ENCODE measurements at regions not wholly inside any gene's neighbourhood (a gene's known extent, or its start where the extent isn't known, plus 50 kb on each side); places are given as distances from the start of the nearest gene placed in this dataset.

GRCh38 chr11:43101113-43101512, 210.7 kb upstream of the API5 start:
- TF ChIP-seq, protein P1, sequence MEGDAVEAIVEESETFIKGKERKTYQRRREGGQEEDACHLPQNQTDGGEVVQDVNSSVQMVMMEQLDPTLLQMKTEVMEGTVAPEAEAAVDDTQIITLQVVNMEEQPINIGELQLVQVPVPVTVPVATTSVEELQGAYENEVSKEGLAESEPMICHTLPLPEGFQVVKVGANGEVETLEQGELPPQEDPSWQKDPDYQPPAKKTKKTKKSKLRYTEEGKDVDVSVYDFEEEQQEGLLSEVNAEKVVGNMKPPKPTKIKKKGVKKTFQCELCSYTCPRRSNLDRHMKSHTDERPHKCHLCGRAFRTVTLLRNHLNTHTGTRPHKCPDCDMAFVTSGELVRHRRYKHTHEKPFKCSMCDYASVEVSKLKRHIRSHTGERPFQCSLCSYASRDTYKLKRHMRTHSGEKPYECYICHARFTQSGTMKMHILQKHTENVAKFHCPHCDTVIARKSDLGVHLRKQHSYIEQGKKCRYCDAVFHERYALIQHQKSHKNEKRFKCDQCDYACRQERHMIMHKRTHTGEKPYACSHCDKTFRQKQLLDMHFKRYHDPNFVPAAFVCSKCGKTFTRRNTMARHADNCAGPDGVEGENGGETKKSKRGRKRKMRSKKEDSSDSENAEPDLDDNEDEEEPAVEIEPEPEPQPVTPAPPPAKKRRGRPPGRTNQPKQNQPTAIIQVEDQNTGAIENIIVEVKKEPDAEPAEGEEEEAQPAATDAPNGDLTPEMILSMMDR (IDR thresholded peaks at IDR 0.05), result no peak
- Histone ChIP-seq H3K36me3 (no peaks in the 10 kb centered on the region), H3K4me1 (no peaks in the 10 kb centered on the region), H3K9me3 (no peaks in the 10 kb centered on the region), H3K4me3 (no peak overlapping the region), H3K27me3 (no peaks in the 10 kb centered on the region), H3K27ac (no peak overlapping the region)
- no peak for DNase-seq
- FAIRE-seq, result no peak
- ATAC-seq, result no peak
- intact Hi-C loops (cut with DNase I), result no loop called here

DNA sequence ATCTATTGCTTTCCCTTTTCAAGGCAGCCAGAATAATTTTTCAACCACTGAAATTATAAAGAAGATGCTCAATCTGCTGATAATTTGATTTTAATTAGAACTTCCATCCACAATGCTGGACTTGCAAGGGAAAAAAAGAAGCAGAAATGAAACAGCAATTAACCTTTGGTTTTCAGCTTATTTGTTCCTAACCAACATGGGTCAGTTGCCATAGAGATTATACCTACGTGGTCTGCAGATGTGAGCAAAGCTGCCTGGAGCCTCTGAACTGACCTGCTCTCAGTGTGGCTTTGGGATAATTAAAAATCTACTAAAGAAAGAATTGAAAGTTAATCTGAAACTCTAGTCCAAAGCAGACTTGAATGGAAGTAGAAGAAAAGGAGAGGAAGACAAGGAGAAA, 195.7 kb upstream of the API5 start:
- Histone ChIP-seq H3K36me3 (no peaks in the 10 kb centered on the region), H3K27ac (no peak overlapping the region), H3K4me1 (no peaks in the 10 kb centered on the region), H3K4me3 (no peak overlapping the region), H3K9me3 (no peaks in the 10 kb centered on the region), H3K27me3 (no peaks in the 10 kb centered on the region)
- WGBS, 2 donors, result 9% methylated on average over 1 of the region's 1 CpG
- intact Hi-C loops (cut with DNase I), result no loop called here
- FAIRE-seq, result no peak
- no peak for DNase-seq
- ATAC-seq, result no peak
- TF ChIP-seq, protein P1 (IDR thresholded peaks at IDR 0.05), result no peak

GRCh38 chr11:43119275-43119970, 192.4 kb upstream of the API5 start:
- H3K9me3 ChIP-seq, result no peaks in the 10 kb centered on the region

DNA sequence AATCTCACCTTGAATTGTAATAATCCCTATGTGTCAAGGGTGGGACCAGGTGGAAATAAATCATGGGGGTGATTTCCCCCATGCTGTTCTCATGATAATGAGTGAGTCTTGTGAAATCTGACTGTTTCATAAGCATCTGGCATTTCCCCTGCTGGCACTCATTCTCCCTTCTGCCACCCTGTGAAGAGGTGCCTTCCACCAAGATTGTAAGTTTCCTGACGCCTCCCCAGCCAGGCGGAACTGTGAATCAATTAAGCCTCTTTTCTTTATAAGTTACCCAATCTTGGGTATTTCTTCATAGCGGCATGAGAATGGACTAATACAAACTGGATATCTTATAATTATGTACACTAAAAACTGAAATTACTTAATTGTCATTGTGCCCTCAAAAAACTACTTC, 189.2 kb upstream of the API5 start:
- 68 to 76% methylated on average over 3 of the region's 3 CpGs for WGBS, 2 donors
- DNase-seq, result no peak
- no peak for FAIRE-seq

More at GRCh38 chr11:43119275-43119970, 192.4 kb upstream of the API5 start:
- no peak overlapping the region for H3K27ac ChIP-seq
- TF ChIP-seq, protein P1 (IDR thresholded peaks at IDR 0.05), result no peak
- FAIRE-seq, result no peak
- WGBS, 2 donors, result 45 to 58% methylated on average over 4 of the region's 4 CpGs
- DNase-seq, result no peak
- ATAC-seq, result no peak
- intact Hi-C loops (cut with DNase I), result no loop called here
- no peaks in the 10 kb centered on the region for H3K27me3 ChIP-seq
- no peaks in the 10 kb centered on the region for H3K36me3 ChIP-seq
- no peak overlapping the region for H3K4me3 ChIP-seq
- no peaks in the 10 kb centered on the region for H3K4me1 ChIP-seq

DNA sequence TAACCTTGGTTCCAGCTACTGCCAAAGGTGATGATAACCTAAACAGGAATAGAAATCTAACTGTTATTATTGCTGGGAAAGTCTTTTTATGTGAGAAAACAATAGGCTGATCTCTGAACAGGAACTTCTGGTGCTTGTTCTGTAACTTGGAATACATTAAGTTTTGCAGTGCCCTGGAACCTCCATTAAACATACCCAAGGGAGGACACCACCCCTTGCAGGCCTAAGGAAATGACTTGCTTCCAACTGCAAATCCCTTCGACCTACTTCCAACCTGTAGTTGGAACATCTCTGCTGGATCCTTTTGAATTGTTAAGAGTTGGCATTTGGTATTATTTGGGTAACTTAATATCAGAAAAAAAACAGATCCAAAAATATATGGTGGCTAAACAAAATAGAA, 188.4 kb upstream of the API5 start:
- H3K27me3 ChIP-seq, result no peaks in the 10 kb centered on the region
- TF ChIP-seq, protein P1 (IDR thresholded peaks at IDR 0.05), result no peak
- DNase-seq, result no peak
- no peak overlapping the region for H3K27ac ChIP-seq
- intact Hi-C loops (cut with DNase I), result no loop called here
- 27 to 36% methylated on average over 1 of the region's 1 CpG for WGBS, 2 donors
- no peak for ATAC-seq
- FAIRE-seq, result no peak
- H3K36me3 ChIP-seq, result no peaks in the 10 kb centered on the region
- H3K9me3 ChIP-seq, result no peaks in the 10 kb centered on the region
- H3K4me3 ChIP-seq, result no peak overlapping the region
- no peaks in the 10 kb centered on the region for H3K4me1 ChIP-seq

More for the DNA sequence above, 189.2 kb upstream of the API5 start:
- TF ChIP-seq, protein P1 (IDR thresholded peaks at IDR 0.05), result no peak
- H3K36me3 ChIP-seq, result no peaks in the 10 kb centered on the region
- H3K4me3 ChIP-seq, result no peak overlapping the region
- ATAC-seq, result no peak
- no peaks in the 10 kb centered on the region for H3K4me1 ChIP-seq
- intact Hi-C loops (cut with DNase I), result no loop called here
- no peaks in the 10 kb centered on the region for H3K9me3 ChIP-seq
- no peaks in the 10 kb centered on the region for H3K27me3 ChIP-seq
- no peak overlapping the region for H3K27ac ChIP-seq
